ENCODE measurements at regions not wholly inside any gene's neighbourhood (a gene's known extent, or its start where the extent isn't known, plus 50 kb on each side); places are given as distances from the start of the nearest gene placed in this dataset.

DNA sequence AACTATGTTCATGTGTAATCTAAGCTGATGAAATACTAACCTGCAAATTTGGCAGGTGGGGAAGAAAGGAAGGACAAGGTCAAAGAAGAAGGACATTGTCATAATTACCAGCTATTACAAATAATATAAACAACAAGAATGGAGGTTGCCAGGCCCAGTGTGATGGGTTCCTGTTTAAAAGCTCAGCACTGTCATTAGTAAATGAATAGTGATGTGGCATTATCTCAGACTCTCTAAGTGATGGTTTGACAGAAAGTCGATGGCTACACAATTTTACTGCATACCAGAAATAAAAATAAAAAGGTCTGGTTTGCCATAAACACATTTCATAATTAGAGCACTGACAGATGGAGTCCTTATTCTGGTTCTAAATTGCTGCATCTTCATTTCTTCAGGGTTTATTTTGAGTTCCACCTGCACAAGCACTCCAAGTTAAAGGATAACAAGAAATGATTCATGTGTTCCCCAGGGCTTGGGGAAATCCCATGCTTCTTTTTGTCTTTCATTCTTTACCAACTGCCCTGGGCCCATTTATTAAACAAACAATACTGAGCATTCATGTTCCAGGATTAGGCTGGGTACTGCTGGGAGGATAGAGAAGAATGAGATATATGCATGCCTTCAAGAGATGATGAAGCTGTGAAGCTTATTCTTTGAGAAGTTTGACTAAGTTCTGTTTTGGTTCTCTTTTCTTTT lies 367.8 kb upstream of the RASGEF1B start:
- Histone ChIP-seq H3K4me1 (ENCODE audit: control insufficient read depth, low read length) (no peaks in the 10 kb centered on the region), H3K27ac (ENCODE audit: low read depth, low read length) (no peak overlapping the region), H3K4me3 (ENCODE audit: low read length) (no peak overlapping the region), H3K9me3 (ENCODE audit: control insufficient read depth, insufficient read depth, low read length) (no peaks in the 10 kb centered on the region), H3K36me3 (ENCODE audit: control insufficient read depth, low read length) (no peaks in the 10 kb centered on the region), H3K4me2 (ENCODE audit: low read length) (no peak overlapping the region), H4K20me1 (ENCODE audit: control insufficient read depth, insufficient read depth, low read depth, low read length) (no peaks in the 10 kb centered on the region), H3K9me2 (replicated peaks; ENCODE audit: control insufficient read depth, low read length) (no peaks in the 10 kb centered on the region), H3F3A (ENCODE audit: control insufficient read depth, insufficient read depth) (no peaks in the 10 kb centered on the region), H3K79me2 (ENCODE audit: control insufficient read depth, low read length) (no peaks in the 10 kb centered on the region), H3K27me3 (ENCODE audit: control insufficient read depth, low read length) (no peaks in the 10 kb centered on the region)
- TF ChIP-seq EZH2phosphoT487 (IDR thresholded peaks at IDR 0.05; ENCODE audit: borderline replicate concordance, low read length), result no peak
- TF ChIP-seq, protein P1, sequence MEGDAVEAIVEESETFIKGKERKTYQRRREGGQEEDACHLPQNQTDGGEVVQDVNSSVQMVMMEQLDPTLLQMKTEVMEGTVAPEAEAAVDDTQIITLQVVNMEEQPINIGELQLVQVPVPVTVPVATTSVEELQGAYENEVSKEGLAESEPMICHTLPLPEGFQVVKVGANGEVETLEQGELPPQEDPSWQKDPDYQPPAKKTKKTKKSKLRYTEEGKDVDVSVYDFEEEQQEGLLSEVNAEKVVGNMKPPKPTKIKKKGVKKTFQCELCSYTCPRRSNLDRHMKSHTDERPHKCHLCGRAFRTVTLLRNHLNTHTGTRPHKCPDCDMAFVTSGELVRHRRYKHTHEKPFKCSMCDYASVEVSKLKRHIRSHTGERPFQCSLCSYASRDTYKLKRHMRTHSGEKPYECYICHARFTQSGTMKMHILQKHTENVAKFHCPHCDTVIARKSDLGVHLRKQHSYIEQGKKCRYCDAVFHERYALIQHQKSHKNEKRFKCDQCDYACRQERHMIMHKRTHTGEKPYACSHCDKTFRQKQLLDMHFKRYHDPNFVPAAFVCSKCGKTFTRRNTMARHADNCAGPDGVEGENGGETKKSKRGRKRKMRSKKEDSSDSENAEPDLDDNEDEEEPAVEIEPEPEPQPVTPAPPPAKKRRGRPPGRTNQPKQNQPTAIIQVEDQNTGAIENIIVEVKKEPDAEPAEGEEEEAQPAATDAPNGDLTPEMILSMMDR (IDR thresholded peaks at IDR 0.05; ENCODE audit: low read depth, low read length, poor library complexity, severe bottlenecking), result no peak

DNA sequence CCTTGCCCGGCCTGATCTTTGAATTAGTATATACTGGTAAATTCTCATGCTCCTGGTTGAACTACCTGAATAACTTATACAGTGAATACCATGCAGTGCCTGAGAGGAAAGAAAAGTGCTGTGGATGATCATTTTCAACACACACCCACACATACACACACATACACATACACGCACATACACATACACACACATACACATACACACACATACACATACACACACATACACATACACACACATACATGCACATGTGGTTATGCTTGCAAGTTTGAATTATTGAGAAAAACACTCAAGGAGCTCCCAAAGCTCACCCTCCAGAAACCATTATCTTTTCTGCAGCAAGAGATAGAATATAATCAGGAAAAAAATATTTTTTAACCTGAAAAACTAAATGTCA lies 366.9 kb upstream of the RASGEF1B start:
- H3K9me3 ChIP-seq (ENCODE audit: control insufficient read depth, insufficient read depth, low read length), result no peaks in the 10 kb centered on the region
- H3K27me3 ChIP-seq (ENCODE audit: control insufficient read depth, low read length), result no peaks in the 10 kb centered on the region
- no peak for TF ChIP-seq EZH2phosphoT487 (IDR thresholded peaks at IDR 0.05; ENCODE audit: borderline replicate concordance, low read length)
- TF ChIP-seq, protein P1 (IDR thresholded peaks at IDR 0.05; ENCODE audit: low read depth, low read length, poor library complexity, severe bottlenecking), result no peak
- no peaks in the 10 kb centered on the region for H4K20me1 ChIP-seq (ENCODE audit: control insufficient read depth, insufficient read depth, low read depth, low read length)
- H3K4me1 ChIP-seq (ENCODE audit: control insufficient read depth, low read length), result no peaks in the 10 kb centered on the region
- no peak overlapping the region for H3K4me3 ChIP-seq (ENCODE audit: low read length)
- H3K36me3 ChIP-seq (ENCODE audit: control insufficient read depth, low read length), result no peaks in the 10 kb centered on the region
- no peak overlapping the region for H3K27ac ChIP-seq (ENCODE audit: low read depth, low read length)
- no peaks in the 10 kb centered on the region for H3K79me2 ChIP-seq (ENCODE audit: control insufficient read depth, low read length)
- H3K4me2 ChIP-seq (ENCODE audit: low read length), result no peak overlapping the region
- H3K9me2 ChIP-seq (replicated peaks; ENCODE audit: control insufficient read depth, low read length), result no peaks in the 10 kb centered on the region
- no peaks in the 10 kb centered on the region for H3F3A ChIP-seq (ENCODE audit: control insufficient read depth, insufficient read depth)

DNA sequence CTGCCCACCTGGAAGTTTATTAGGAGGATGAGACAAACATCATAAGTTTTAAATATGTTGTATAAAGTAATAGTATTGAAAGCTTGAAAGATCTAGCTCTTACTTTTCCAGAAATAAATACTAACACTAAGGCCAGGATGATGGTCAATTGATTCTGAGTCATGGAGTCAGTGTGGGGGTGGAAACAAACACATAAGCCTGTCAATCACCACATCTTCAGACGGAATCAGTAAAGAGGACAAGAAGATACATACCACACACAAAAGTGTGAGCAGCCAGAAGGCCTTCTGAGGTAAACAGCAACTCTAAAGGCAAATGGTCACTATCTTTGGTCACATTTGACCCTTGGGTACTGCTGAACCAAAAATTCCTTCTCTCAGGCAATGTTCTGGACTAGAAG lies 365.0 kb upstream of the RASGEF1B start:
- TF ChIP-seq EZH2phosphoT487 (IDR thresholded peaks at IDR 0.05; ENCODE audit: borderline replicate concordance, low read length), result no peak
- no peaks in the 10 kb centered on the region for H3F3A ChIP-seq (ENCODE audit: control insufficient read depth, insufficient read depth)
- no peak overlapping the region for H3K4me2 ChIP-seq (ENCODE audit: low read length)
- no peak overlapping the region for H3K27ac ChIP-seq (ENCODE audit: low read depth, low read length)
- H3K9me2 ChIP-seq (replicated peaks; ENCODE audit: control insufficient read depth, low read length), result no peaks in the 10 kb centered on the region
- no peak overlapping the region for H3K4me3 ChIP-seq (ENCODE audit: low read length)
- H3K4me1 ChIP-seq (ENCODE audit: control insufficient read depth, low read length), result no peaks in the 10 kb centered on the region
- H3K36me3 ChIP-seq (ENCODE audit: control insufficient read depth, low read length), result no peaks in the 10 kb centered on the region
- no peaks in the 10 kb centered on the region for H3K79me2 ChIP-seq (ENCODE audit: control insufficient read depth, low read length)
- no peaks in the 10 kb centered on the region for H4K20me1 ChIP-seq (ENCODE audit: control insufficient read depth, insufficient read depth, low read depth, low read length)
- no peaks in the 10 kb centered on the region for H3K27me3 ChIP-seq (ENCODE audit: control insufficient read depth, low read length)
- H3K9me3 ChIP-seq (ENCODE audit: control insufficient read depth, insufficient read depth, low read length), result no peaks in the 10 kb centered on the region

DNA sequence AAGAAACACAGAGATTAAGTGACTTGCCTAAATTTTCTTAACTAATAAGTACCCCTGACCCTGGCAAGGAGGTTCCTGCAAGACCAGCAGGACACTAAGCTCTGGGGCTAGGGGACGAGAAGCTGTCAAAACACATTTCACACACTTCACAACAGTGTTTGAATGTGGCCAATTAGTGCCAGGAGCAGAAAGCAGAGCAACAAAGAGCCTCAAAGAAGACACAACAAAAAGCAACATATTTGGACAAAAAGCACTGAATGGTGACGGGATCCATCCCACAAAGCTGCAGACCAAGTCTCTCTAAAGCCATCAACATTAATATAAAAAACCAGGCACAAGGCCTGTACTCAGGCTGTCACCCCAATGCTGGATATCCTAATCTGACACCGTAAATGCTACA lies 361.9 kb upstream of the RASGEF1B start:
- Histone ChIP-seq H3F3A (ENCODE audit: control insufficient read depth, insufficient read depth) (no peaks in the 10 kb centered on the region), H3K27ac (ENCODE audit: low read depth, low read length) (no peak overlapping the region), H3K36me3 (ENCODE audit: control insufficient read depth, low read length) (no peaks in the 10 kb centered on the region), H3K4me1 (ENCODE audit: control insufficient read depth, low read length) (no peaks in the 10 kb centered on the region), H3K27me3 (ENCODE audit: control insufficient read depth, low read length) (no peaks in the 10 kb centered on the region), H3K9me3 (ENCODE audit: control insufficient read depth, insufficient read depth, low read length) (no peaks in the 10 kb centered on the region), H3K9me2 (replicated peaks; ENCODE audit: control insufficient read depth, low read length) (no peaks in the 10 kb centered on the region), H3K79me2 (ENCODE audit: control insufficient read depth, low read length) (no peaks in the 10 kb centered on the region), H4K20me1 (ENCODE audit: control insufficient read depth, insufficient read depth, low read depth, low read length) (no peaks in the 10 kb centered on the region), H3K4me3 (ENCODE audit: low read length) (no peak overlapping the region), H3K4me2 (ENCODE audit: low read length) (no peak overlapping the region)
- TF ChIP-seq, protein P1 (IDR thresholded peaks at IDR 0.05; ENCODE audit: low read depth, low read length, poor library complexity, severe bottlenecking), result no peak
- TF ChIP-seq EZH2phosphoT487 (IDR thresholded peaks at IDR 0.05; ENCODE audit: borderline replicate concordance, low read length), result no peak

Data from DOHH2 (cell line).